Ecto neural progenitor cell (in vitro differentiated cells): ENCODE measurements at regions not wholly inside any gene's neighbourhood (a gene's known extent, or its start where the extent isn't known, plus 50 kb on each side); places are given as distances from the start of the nearest gene placed in this dataset.

Experiments used
- DNase-seq: peaks from one replicate; pipeline ENCODE4 v3.0.0-alpha.2; 2018; ENCODE audit warnings: low spot score

DNA sequence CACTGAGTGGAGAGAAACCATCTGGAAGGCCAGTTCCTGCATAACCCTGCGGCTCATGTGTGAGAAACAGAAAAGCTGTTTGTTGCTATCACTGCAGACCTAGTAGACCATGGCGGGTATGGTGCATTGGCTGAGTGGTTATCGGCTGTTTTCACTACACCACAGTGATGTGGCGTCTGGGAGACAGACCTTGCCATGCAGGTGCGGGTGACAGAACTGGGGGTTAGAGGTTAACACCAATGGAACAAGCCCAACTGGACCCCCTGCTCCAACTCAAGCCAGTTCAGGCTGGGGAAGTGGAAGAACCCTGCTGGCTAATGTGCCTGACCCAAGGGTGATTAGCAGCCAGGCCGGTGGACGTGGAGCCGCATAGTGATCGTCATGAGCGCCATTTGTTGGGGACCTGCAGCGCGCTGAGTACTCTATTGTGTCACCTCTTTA lies 91.9 kb downstream of the IRF8 start:
- DNase-seq = no peak

DNA sequence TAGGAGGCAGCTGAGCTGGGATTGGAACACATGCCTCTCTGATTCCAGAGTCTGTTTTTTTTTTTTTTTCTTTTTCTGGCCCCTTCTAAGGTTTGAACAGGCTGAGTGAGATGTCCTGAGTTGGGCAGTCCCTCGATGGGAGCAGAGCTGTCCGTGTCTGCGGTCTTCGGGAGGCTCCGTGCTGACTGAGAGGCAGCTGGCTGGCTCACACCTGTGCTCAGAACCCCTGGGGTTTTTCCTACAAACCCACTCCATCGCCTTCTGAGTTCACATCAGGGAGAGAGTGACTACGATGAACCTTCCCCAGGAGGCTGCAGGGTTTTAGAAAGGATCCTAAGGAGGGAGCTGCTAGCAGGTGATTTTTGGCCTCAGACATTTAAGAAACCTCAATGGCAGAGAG lies 92.5 kb downstream of the IRF8 start:
- DNase-seq = no peak

DNA sequence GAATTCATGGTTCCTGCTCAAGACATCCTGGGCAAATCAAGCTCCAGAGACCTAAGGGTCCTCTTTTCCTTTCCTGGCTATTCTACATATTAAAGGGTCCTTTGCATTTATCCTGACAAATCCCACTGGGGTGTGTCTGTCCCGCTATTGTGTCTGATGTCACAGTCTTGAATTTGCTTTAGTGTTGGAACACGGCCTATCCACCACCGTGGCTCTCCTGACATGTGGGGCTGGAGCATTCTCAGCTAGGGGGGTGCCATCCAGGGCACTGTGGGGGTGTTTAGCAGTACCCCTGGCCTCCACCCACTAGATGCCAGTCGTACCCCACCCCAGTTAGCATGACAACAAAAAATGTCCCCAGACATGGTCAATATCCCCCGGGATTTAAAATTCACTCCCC lies 92.9 kb downstream of the IRF8 start:
- DNase-seq = no peak

DNA sequence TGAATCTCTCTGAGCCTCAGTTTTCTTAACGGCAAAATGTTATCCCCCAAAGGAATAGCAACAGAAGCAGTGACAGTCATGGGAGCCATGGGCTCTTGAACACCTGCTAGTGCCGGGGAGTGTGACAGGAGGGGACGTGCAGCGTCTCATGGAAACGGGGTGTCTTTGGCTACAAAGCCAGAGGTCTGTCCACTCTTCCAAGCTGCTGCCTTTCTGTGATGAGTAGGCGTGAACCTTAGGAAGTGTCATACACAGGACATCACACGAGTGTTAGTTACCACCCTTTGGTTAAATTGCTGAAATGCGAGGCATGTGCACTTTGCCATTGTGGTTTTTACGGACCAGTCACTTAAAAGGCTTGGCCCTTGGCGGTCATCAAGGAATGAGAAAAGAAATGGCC lies 93.4 kb downstream of the IRF8 start:
- DNase-seq = no peak

DNA sequence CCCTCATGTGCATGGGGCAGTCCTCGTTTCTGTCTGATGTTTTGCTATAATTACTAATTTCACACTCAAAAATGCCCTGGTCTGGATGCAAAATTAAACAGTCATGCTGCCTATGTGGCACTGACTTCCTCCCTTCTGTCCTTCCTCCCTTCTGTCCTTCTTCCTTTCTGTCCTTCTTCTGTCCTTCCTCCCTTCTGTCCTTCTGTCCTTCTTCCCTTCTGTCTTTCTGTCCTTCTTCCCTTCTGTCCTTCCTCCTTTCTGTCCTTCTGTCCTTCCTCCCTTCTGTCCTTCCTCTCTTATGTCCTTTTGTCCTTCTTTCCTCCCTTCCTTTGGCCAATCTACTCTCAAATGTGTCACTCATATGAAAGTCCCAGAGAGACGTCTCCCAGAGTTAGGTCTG lies 93.8 kb downstream of the IRF8 start:
- DNase-seq = no peak

DNA sequence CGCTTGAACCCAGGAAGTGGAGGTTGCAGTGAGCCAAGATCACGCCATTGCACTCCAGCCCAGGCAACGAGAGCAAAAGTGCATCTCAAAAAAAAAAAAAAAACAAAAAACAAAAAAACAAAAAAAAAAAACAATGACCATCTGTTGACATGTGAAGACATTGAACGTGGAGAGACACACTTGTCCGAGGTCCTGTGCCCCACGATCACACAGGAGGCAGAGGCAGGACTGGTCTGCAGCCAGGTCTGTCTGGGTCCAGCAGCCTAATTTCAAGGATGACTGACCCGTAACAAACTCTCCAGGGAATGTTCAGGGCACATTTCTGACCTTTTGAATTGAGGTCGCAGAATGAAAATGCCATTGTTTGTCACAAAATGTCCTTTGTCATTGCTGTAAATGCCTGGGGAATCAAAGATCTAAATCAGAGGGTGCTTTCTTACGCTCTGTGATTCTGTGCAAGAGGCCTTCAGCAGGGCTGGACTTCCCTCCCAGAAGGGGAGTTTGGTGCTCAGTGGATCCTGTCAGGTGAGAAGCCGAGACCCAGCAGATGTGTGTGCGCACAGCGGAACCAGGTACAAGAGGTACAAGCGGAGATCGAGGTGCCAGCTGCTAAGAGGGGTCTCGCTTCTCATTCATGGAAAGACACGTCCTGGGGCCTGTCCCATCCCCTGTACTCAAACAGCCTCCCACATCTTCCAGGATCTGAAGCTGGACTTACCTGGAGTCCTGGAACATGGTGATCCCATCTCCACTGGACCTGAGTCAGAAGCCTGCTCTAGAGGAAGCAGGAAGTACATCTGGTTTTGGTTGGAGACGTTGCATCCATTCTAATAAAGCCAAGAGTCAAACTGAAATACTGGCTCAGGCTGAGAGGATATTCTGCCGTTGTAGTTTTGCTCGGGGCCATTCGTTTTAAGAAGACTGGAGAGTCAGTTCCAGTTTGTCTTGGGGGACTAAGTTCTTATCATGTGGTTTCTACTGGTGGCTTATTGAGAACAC lies 95.8 kb downstream of the IRF8 start:
- no peak for DNase-seq

DNA sequence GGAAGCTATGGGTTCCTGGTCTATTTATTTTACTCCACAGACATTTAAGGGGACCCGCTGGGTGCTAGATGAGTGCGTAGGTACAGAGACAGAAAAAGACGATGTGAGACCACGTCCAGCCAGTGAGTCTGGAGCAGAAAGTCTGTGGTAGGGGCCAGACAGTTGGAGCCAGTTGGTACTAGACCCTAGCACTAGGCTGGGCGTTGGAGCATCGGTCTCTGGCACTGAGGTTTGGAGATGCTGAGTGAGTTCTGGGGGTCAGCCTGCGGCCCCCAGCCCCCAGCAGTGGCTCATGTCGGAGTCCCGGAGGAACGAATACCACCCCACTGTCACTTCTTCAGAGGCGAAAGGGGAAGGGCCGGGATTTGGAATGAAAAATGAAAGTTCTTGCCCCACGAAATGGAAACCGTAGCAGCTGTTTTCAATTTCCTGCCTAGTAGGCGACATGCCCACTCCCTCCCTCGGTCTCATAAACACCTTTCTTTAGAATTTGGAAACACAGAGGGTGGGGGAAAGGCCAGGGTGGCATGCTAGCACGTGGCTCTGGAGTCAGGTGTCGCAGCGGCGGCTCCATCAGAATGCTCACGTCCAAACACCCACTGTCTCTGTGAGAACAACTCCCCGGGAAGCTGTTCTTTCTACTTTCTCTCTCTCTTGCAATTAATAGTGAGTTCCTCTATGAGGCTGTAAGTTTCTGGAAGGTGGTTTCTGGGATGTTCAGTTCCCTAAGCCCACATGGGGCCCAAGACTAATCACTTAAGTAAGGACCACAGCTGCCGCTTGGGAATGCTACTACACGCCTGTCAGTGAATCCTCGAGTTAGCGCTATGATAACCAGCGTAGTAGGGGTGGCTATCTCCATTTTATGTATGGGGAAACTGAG lies 96.8 kb downstream of the IRF8 start:
- DNase-seq = no peak

DNA sequence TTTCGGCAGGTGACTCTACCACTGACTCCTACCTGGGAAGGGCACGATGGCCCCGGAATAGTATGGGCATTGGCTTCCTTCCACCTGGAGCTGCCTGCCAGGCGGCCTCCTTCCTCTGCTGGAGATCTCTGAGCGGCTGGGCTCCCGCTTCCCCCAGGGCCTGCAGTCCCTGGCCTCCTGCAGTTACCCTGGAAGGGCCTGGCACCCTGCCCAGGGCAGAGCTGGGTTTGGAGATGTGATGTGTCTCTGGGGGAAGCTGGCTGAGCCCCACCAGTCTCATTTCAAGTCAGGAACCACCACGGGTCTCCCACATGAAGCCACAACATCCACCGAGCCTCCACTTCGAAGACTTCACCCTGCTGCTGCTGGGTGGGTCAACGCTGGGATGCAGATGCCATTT lies 97.9 kb downstream of the IRF8 start:
- no peak for DNase-seq

DNA sequence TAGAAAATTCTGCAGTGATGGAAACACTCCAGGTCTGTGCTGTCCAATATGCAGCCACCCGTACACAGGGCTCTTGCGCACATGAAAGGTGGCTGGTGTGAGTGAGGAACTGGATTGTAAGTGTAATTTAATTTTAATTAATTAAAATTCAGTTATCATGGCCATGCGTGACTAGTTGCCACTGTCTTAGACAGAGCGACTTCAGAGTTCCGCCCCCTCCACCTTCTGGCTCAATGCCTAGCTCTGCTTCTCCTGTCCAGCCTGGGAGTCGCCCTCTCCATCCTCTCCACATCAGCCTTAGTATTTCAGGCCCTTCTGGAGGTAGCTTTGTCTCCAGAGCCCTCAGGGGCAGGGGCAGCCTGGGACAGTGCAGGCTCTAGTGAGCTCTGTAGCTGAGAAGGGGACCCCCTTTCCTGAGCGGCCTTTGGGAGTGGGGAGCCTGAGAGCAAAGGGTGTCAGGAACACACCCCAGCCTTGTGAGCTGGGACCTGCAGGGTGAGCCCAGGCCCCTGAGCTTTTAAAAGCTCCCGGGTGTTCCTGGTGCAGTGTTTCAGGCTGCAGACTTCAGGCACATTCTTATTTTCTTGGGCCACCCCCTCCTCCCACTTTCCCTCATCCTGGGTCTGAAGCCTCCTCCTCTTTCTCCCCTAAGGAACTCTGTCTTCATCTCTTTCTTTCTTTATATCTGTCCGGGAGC lies 99.4 kb downstream of the IRF8 start:
- no peak for DNase-seq

DNA sequence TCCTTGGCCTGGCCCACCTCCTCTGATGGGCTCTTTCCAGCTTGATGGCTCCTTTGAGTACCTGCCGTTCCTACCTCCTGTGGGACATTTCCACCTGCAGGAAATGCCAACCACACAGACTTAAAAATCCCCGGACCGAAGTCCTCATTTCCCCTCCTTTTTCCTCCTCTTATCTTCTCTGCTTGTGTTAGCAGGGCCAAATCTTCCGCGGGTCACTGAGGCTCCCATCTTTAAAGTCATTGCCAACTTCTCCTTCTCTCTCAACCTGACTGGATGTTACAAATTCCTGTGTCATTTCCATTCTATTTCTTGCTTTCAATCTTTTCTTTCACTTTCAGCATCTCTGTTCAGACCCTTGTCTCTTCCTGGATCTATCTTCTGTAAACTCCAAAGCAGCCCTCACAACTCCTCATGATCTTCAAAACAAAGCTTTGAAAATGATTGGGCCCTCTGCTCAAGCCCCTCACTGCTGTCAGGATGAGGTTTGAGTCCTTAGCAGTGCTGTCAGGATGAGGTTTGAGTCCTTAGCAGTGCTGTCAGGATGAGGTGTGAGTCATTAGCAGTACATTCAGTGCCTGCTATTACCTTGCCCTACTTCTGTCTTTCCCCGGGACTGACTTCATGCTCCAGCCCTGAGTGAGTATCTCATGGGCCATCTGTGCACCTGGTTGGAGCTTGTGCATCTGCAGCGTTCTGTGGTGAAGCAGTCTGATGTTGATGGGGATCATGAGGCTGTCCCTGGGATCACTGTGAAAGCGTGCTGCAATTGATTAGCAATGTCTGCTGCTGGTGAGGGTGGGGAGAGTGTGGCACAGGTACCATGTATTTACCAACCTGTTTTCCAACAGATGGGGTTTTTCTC lies 100.1 kb downstream of the IRF8 start:
- DNase-seq = peak; percentile 12

DNA sequence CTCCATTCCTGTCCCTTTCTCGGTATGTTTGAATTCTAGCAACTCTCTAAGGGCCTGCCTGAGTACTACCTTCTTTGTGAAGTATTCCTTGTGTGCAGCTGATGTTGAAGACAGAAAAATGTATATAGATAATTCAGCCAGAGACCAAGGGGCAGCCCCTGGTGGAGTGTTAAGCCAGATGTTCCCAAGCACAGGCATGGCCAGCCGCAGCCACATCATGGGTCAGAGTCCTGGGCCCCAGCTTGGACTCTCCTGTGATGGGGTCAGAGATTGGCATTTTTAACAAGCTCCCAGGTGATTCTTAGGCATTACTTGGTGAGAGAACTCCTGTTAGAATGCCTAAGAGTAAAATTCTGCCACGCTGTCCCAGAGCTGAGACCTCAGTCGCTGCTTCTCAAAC lies 100.8 kb downstream of the IRF8 start:
- no peak for DNase-seq

DNA sequence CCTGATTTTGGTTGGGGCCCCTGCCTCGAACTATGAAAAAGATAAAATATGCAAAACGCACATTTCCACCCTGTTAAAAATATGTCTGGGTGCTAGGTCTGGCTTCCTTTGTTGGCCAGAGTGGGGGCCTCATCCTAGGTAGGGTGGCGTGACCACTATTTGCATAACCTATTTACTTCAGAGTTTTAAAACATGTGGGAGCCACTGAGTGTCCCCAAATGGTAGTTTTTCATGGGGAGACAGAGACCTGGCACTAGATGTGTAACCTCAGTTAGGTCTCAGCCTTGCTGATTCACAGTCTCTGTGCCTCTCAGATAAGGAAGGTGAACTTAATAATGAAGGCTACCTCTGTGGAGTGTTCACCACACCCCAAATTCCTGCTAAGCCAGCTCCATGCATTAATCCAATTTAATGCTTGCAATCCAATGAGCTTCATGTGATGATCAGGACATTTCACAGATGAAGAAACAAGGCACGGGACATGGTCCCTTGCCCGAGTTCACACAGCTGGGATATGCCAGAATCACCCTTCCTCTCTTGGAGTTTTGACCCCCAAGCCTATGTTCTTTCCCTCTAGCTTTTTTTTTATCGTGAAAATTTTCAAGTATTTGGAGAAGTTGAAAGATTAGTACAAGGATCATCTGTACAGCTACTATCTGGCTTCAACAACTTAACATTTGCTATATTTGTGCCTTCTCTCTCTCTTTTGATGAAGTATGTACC lies 103.4 kb downstream of the IRF8 start:
- DNase-seq = peak; percentile 7

DNA sequence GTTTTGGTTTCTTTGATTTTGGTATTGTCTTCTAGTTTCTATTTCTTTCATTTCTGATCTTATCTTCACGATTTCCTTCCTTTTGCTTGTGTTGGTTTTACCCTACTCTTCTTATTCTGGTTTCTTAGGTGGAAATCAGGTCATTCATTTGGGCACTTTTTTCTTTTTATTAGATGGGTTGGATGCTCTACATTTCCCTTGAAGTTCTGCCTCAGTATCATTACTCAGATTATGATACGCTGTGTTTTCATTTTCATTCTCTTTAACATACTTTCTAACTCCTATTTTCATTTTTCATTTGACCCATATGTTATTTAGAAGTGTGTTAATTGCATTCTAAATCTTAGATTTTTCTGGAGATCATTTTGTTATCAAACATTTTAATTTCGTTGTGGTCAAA lies 108.6 kb downstream of the IRF8 start:
- DNase-seq = no peak

DNA sequence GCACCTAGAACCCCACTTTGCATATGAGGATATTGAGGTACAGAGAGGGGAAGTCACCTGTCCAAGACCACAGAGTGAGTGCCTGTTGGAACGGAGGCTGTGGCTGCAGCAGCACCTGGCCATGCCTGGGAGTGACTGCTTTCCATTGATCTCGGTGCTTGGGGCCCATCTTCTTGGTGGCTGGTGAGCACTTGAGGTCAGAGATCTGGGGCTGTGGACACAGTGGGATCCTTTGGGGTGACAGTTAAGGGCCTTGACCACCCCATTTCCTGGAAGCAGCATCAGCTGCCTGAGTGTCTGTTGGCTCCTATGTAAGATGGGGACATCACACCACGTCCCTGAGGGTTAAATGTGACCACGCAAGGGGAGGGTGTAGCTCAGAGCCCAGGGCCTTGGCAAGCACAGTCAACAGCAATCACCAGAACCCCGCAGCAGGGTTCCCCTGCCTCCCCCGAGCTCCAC lies 111.7 kb downstream of the IRF8 start:
- peak; percentile 20 for DNase-seq

DNA sequence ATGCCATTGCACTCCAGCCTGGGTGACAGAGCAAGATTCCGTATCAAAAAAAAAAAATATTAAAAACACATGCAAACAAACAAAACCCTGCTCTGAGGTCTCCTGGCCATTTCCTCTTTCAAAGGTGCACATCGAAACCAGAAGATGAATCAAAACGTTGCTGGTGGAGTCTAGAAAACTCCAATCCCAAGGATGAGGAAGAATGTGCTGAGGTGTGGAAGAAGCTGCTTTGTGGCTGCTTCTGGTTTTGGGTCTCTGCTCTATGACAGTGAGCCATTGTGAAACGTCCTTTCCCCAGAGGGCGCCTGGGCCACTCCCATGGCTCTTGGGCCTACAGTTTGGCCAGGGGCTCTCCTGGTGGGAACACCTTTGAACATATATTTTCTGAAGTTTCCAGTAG lies 112.6 kb downstream of the IRF8 start:
- DNase-seq = no peak

DNA sequence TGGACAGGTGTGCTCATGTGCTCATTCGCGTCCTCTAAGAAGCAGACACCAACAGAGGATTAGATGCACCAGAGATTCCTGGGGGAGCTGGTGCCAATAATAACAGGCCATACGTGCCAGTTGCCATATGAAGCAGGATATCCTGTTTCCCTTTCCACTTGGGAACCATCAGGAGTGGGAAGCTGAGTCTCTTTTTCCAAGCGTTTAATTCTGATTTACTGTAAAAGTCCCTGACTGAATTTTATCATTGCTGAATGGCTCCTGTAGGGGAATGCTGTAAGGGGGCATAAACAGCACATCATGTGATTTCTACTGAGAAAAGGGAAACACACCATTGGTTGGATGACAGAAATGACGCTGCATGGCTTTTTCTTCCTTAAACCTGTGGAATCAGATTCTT lies 113.3 kb downstream of the IRF8 start:
- no peak for DNase-seq

DNA sequence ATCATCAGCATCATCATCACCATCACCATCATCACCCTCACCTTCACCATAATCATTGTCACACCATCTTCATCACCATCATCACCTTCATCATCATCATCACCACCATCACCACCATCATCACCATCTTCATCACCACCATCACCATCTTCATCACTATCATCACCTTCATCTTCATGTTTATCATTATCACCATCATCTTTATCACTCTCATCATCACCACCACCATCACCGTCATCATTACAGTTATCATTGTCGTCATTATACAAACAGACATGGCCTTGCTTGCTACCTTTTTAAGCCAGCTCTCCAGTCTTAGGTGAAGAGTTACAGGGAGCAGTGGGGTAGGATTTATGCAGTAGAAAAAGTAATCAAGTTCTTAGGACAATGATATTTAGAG lies 114.9 kb downstream of the IRF8 start:
- DNase-seq = no peak

DNA sequence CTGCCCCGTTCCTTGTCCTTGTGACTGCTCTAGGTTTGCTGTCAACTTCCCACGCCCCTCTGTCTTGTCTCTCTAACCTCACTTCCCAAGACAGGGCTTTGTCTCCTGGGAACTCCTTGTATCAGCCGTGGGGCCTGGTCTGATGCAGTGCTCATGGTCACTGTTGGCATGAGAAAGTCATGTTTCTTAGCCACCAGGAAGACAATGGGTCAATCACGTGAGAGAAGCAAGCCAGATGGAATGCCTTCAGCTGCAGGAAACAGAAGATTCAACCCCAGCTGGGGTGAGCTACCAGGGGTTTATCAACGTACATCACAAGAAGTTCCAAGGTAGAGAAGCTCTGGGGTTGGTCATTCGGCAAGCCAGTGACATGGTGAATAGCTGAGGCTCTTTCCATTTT lies 116.6 kb downstream of the IRF8 start:
- peak; percentile 35 for DNase-seq

DNA sequence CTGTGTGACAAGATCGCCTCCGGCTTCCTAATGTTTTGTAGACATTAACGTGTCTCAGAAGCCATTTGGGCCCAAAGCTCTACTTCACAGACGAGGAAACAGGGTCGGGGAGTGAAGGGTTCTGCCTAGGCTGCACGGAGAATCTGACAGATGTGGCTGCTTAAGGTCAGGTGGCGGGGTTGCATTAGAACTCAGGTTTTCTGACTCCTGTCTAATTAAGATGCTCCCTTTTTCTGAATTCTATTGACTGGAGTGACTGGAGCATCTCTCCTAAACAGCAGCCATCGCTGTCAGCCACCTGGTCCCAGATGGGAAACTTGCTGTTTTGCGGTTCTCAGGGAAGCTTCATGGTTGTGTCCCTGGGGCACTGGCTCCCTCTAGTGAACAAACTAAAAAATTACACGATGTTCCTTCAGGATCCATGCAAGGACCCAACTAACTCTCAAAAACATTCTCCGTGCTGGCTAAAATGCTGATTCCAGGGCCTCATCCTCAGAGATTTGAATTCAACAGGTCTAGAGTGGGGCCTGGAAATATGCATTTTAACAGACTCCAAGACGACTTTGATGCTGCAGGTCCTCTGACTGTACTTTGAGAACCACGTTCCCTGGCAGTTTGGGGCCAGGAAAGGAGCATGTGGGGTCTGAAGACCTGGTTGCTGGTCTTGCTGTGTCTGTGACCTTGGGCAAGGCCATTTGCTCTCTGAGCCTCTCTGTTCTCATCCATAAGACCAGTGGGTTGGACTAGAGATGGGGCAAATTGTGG lies 117.4 kb downstream of the IRF8 start:
- peak; percentile 71 for DNase-seq

DNA sequence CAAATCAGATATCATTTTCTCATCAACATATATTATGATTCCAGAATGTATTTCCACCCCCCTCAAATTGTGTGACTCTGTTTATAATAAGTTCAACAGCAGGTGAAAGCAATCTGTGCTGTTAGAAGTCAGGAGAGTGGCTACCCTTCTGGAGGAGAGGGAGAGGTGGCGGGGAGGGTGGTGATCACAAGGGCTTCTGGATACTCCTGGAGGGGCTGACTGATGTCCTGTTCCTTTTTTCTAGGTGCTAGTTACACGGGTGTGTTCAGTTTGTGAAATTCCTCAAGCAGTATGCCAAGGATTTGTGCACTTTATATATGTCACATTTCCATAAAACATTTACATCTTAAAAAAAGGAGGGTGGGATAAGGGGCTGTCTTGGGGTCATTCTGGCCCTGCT lies 119.1 kb downstream of the IRF8 start:
- DNase-seq = peak; percentile 7
